Stimulated activated CD8-positive, alpha-beta memory T cell treated with anti-CD3 and anti-CD28 coated beads, Interleukin-15, amount 100 ng/mL, for 4 hours (primary cell): ENCODE measurements at regions not wholly inside any gene's neighbourhood (a gene's known extent, or its start where the extent isn't known, plus 50 kb on each side); places are given as distances from the start of the nearest gene placed in this dataset.

Experiments used
- DNase-seq, 2 donors: peaks; one replicate each; pipeline ENCODE4 v3.0.0-alpha.2; 2020; ENCODE audit warnings: low read depth in 2 of 2

GRCh38 chr20:63128367-63128766 is 87.6 kb downstream of the YTHDF1 start:
- DNase-seq = no peak

- DNase-seq = no peak
Observed at GRCh38 chr20:63127700-63128364, 88.1 kb downstream of the YTHDF1 start.

GRCh38 chr20:63126876-63127699 is 88.8 kb downstream of the YTHDF1 start:
- DNase-seq = no peak

GRCh38 chr20:63125838-63126601 is 89.9 kb downstream of the YTHDF1 start:
- no peak for DNase-seq

GRCh38 chr20:63125581-63125837 is 90.4 kb downstream of the YTHDF1 start:
- no peak for DNase-seq

GRCh38 chr20:63124782-63125580 is 91.0 kb downstream of the YTHDF1 start:
- DNase-seq = no peak

GRCh38 chr20:63124092-63124781 is 91.7 kb downstream of the YTHDF1 start:
- DNase-seq = no peak

- DNase-seq = no peak
Observed at GRCh38 chr20:63123331-63123741, 92.6 kb downstream of the YTHDF1 start.

GRCh38 chr20:63122626-63123025 is 93.3 kb downstream of the YTHDF1 start:
- DNase-seq = no peak

- DNase-seq = no peak
Observed at GRCh38 chr20:63121749-63122405, 94.1 kb downstream of the YTHDF1 start.

- no peak for DNase-seq
Observed at GRCh38 chr20:63121246-63121645, 94.7 kb downstream of the YTHDF1 start.

GRCh38 chr20:63120808-63121090 is 95.2 kb downstream of the YTHDF1 start:
- no peak for DNase-seq

- DNase-seq = no peak
Observed at GRCh38 chr20:63119963-63120807, 95.7 kb downstream of the YTHDF1 start.

GRCh38 chr20:63119121-63119962 is 96.6 kb downstream of the YTHDF1 start:
- no peak for DNase-seq

- DNase-seq = no peak
Observed at GRCh38 chr20:63118303-63119120, 97.4 kb downstream of the YTHDF1 start.

GRCh38 chr20:63117661-63118302 is 98.1 kb downstream of the YTHDF1 start:
- DNase-seq = no peak

- DNase-seq = no peak
Observed at GRCh38 chr20:63117151-63117550, 98.8 kb downstream of the YTHDF1 start.
